ENCODE measurements at regions not wholly inside any gene's neighbourhood (a gene's known extent, or its start where the extent isn't known, plus 50 kb on each side); places are given as distances from the start of the nearest gene placed in this dataset.

GRCh38 chr18:38009320-38009719 lies 443.7 kb upstream of the CELF4 start:
- TF ChIP-seq EP300 (IDR thresholded peaks at IDR 0.05) (no peak), POLR2A (IDR thresholded peaks at IDR 0.05) (no peak)
- TF ChIP-seq, protein P1, sequence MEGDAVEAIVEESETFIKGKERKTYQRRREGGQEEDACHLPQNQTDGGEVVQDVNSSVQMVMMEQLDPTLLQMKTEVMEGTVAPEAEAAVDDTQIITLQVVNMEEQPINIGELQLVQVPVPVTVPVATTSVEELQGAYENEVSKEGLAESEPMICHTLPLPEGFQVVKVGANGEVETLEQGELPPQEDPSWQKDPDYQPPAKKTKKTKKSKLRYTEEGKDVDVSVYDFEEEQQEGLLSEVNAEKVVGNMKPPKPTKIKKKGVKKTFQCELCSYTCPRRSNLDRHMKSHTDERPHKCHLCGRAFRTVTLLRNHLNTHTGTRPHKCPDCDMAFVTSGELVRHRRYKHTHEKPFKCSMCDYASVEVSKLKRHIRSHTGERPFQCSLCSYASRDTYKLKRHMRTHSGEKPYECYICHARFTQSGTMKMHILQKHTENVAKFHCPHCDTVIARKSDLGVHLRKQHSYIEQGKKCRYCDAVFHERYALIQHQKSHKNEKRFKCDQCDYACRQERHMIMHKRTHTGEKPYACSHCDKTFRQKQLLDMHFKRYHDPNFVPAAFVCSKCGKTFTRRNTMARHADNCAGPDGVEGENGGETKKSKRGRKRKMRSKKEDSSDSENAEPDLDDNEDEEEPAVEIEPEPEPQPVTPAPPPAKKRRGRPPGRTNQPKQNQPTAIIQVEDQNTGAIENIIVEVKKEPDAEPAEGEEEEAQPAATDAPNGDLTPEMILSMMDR (IDR thresholded peaks at IDR 0.05): no peak
- no peaks in the 10 kb centered on the region for H3K27me3 ChIP-seq
- H3K4me3 ChIP-seq: no peak overlapping the region

GRCh38 chr18:38007676-38008330 lies 442.2 kb upstream of the CELF4 start:
- Histone ChIP-seq H3K4me3 (no peak overlapping the region), H3K27me3 (no peaks in the 10 kb centered on the region), H3K9me3 (peaks cover 0 to 9% (median 0%) of the 10 kb centered on the region in 4 donors), H3K36me3 (no peaks in the 10 kb centered on the region), H3K27ac (no peak overlapping the region), H3K4me1 (no peaks in the 10 kb centered on the region)
- TF ChIP-seq EP300 (IDR thresholded peaks at IDR 0.05) (no peak), POLR2A (IDR thresholded peaks at IDR 0.05) (no peak)
- TF ChIP-seq, protein P1 (IDR thresholded peaks at IDR 0.05): no peak
- DNase-seq (ENCODE audit: low spot score in 2 of 2): no peak
- 77 to 81% methylated on average over 6 of the region's 6 CpGs for WGBS, 2 donors

More at GRCh38 chr18:38009320-38009719, 443.7 kb upstream of the CELF4 start:
- Histone ChIP-seq H3K9me3 (no peaks in the 10 kb centered on the region), H3K4me1 (no peaks in the 10 kb centered on the region), H3K36me3 (no peaks in the 10 kb centered on the region), H3K27ac (no peak overlapping the region)
- no peak for DNase-seq (ENCODE audit: low spot score in 2 of 2)
- 79 to 80% methylated on average over 1 of the region's 1 CpG for WGBS, 2 donors

- Histone ChIP-seq H3K4me1 (no peaks in the 10 kb centered on the region), H3K27me3 (no peaks in the 10 kb centered on the region), H3K36me3 (no peaks in the 10 kb centered on the region), H3K9me3 (peaks cover 0 to 9% (median 0%) of the 10 kb centered on the region in 4 donors), H3K4me3 (no peak overlapping the region), H3K27ac (no peak overlapping the region)
- TF ChIP-seq, protein P1 (IDR thresholded peaks at IDR 0.05): no peak
- no peak for TF ChIP-seq POLR2A (IDR thresholded peaks at IDR 0.05)
- TF ChIP-seq EP300 (IDR thresholded peaks at IDR 0.05): no peak
- no peak for DNase-seq (ENCODE audit: low spot score in 2 of 2)
Measured at GRCh38 chr18:38007026-38007425, 441.4 kb upstream of the CELF4 start.

DNA sequence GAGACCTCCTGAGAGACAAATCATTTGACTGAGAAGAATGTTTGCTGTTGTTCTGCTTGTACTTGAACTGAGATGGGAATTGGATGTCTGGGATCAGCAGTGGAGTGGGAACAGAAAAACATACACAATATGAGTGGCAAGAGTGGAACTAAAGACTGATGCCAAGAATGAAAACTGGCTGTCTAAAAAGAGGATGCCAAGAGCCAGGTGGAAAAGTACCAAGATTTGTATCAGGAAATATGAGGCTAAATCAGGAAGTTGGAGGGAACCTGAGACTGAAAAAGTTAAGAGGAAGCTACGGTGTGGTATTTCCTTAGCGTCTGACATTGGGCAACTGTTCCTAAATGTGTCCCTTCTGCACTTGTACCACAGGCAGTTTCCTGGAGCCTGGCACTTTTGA lies 440.9 kb upstream of the CELF4 start:
- DNase-seq (ENCODE audit: low spot score in 2 of 2): no peak
- H3K9me3 ChIP-seq: peaks cover 0 to 9% (median 0%) of the 10 kb centered on the region in 4 donors
- 51 to 56% methylated on average over 2 of the region's 2 CpGs for WGBS, 2 donors
- H3K4me3 ChIP-seq: no peak overlapping the region
- H3K36me3 ChIP-seq: no peaks in the 10 kb centered on the region
- H3K27me3 ChIP-seq: no peaks in the 10 kb centered on the region
- TF ChIP-seq, protein P1 (IDR thresholded peaks at IDR 0.05): no peak
- TF ChIP-seq EP300 (IDR thresholded peaks at IDR 0.05) (no peak), POLR2A (IDR thresholded peaks at IDR 0.05) (no peak)
- no peak overlapping the region for H3K27ac ChIP-seq
- H3K4me1 ChIP-seq: no peaks in the 10 kb centered on the region

DNA sequence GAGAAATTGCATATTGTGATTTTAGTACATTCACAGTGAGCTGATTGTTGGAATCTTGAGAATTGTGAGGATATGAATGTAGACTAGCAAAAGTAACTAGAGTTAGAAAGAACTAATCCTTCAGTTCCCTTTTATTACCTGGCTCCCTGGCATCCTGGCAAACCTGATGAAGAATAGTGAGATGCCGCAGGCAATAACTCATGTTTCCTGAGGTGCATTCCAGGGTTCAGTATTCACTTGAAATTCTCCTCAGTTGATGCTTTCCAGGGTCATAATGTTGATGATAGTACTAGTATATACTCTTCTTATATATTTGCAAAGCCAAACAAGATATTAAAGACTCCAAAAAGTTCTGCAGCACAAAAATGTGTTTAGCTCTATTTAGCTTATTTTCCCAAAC lies 432.1 kb upstream of the CELF4 start:
- no peaks in the 10 kb centered on the region for H3K9me3 ChIP-seq
- WGBS, 2 donors: 83 to 86% methylated on average over 1 of the region's 1 CpG
- TF ChIP-seq, protein P1 (IDR thresholded peaks at IDR 0.05): no peak
- TF ChIP-seq EP300 (IDR thresholded peaks at IDR 0.05): no peak
- no peak for TF ChIP-seq POLR2A (IDR thresholded peaks at IDR 0.05)

More for the DNA sequence above, 432.1 kb upstream of the CELF4 start:
- Histone ChIP-seq H3K4me1 (no peaks in the 10 kb centered on the region), H3K4me3 (no peak overlapping the region), H3K36me3 (no peaks in the 10 kb centered on the region), H3K27ac (no peak overlapping the region), H3K27me3 (no peaks in the 10 kb centered on the region)
- DNase-seq (ENCODE audit: low spot score in 2 of 2): no peak
